NB4 (cell line): ENCODE measurements at regions not wholly inside any gene's neighbourhood (a gene's known extent, or its start where the extent isn't known, plus 50 kb on each side); places are given as distances from the start of the nearest gene placed in this dataset.

Experiments used
- CTCF ChIP-seq: IDR thresholded peaks from one replicate; pipeline ENCODE4 v1.5.1; 2012; ENCODE audit warnings: low read depth, low read length
- MAX ChIP-seq: IDR thresholded peaks from 2 replicates; pipeline ENCODE4 v1.6.1; 2011; ENCODE audit warnings: low read depth, low read length

GRCh38 chr2:38170067-38170466, 94.1 kb upstream of the CYP1B1 start:
- TF ChIP-seq MAX, result no peak
- no peak for TF ChIP-seq CTCF
